Activated gamma-delta T cell treated with anti-CD3 and anti-CD28 coated beads, Interleukin-2, amount 50 U/mL, for 16 hours (primary cell): ENCODE measurements at regions not wholly inside any gene's neighbourhood (a gene's known extent, or its start where the extent isn't known, plus 50 kb on each side); places are given as distances from the start of the nearest gene placed in this dataset.
"Not testable (repeated sequence)": the region's sequence is repeated elsewhere in the genome, so short reads cannot be mapped to it uniquely, and the experiment has no call there.

Experiments used
- DNase-seq: peaks from one replicate; pipeline ENCODE4 v3.0.0-alpha.2; 2020; ENCODE audit warnings: low read depth

DNA sequence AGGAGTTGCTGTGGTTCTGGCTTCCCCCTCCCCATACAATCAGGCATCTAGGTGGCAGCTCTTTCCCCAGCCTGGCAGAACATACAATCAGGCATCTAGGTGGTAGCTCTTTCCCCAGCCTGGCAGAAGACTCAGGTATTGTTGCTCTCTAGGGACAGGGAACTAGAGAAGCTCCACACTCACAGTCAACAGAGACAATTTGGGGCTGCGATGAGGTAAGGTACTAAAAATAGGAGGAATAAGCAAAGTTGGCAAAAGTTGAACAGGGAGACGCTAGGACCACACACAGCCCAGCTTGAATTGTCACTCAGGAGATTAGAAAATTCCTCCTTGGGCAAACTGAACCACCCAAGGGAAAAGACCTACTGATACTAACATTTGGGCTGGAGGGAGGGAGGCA lies 315.5 kb upstream of the CDH5 start:
- no peak for DNase-seq

DNA sequence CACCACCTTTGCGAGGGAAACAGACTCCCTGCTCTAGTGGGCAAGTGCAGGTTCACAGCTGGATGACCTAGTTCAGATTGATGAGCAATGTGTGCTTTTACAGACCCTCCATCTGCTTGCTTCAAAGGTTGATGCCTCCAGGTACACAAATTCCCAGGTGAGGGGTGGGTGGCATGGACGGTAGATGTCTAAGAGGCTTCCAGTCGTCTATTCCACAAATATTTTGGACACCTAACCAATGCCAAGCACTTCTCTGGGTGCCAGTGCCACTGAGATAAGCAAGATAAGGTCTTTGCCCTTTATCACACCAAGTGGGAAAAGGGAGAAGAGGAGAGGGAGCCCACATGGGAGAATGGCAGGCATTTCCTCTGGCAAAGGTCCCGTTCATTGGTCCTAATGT lies 316.6 kb upstream of the CDH5 start:
- no peak for DNase-seq

DNA sequence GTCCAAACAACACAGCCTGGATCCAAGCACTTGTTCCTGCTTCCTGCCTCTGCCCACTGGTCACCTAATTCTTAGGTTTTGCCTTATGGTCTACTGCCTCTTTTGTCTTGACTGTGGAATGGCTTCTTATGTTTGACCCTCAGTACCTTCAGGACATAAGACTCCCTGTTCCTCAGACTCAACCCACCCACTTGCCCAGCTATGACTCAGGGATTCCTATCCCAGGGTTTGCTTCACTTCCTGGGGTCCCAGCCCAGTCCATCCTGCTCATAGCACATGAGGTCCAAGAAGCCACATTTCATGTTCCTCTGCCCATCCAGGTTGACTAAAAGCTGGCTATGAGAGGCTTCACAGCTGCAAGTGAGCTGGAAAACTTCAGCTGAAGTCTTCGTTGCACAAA lies 320.9 kb upstream of the CDH5 start:
- DNase-seq, result no peak

DNA sequence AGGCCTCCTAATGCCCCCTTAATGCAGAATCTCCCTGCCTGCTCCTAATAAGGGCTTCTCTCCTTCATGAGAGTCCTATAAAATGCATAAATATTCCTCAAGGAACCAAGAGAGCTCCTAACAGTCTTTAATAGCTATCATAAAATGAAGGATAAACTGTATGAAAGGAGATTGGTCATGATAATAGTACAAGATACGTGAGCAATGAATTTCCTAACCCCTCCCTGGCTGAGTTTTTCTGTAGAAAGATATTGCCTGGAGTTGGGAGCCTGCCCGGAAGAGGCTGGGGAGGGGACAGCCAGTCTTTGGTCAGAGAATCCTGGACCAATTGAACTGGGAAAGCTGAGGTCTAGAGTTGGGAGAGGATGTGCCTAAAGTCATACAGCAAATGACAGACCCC lies 321.9 kb upstream of the CDH5 start:
- no peak for DNase-seq

DNA sequence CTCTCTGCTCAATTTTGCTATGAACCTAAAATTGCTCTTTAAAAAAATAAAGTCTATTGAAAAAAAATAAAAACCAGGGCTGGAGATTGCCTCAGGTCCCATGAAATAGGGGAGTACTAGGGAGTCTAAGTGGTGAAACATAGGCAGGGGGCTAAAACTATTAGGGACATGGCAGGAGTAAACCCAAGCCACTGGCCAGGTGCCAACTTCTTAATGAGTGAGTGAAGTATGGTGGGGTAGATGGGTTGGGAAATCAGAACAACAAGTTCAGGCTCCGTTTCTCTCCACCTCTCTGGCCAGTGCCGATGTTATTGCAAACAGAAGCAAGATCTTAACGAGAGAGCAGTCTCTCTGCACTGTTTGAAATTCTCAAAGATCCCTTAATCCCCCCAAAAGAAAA lies 322.4 kb upstream of the CDH5 start:
- no peak for DNase-seq

DNA sequence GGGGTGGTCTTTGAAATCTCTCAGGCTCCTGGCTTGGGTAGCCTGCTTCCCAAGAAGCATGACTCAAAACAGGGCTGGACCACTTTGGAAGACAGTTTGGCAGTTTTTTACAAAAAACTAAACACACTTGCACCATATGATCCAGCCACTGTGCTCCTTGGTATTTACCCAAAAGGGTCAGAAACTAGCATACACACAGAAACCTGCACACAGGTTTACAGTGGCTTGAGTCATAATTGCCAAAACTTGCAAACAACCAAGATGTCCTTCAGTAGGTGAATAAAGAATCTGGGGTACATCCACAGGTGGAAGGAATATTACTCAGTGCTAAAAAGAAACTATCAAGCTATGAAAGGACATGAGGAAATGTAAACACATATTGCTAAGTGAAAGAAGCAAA lies 323.2 kb upstream of the CDH5 start:
- DNase-seq, result no peak

DNA sequence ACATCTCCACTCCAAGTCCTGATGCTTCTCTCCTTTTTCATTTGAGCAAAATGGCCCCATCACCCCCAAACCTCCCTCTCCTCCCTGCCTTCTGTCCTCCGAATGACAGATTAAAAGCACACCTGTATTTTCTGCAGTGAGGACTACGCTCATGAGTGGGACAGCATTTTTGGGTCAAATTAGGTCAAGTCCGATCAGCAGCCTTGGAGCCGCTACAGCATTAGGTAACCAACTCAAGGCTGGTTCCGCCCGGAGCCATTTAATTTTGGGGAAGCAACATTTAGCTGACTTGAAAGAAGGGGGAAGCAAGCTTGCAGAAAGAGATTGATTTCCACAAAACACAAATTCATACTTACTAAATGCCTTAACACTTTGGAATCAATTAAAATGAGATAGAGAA lies 324.1 kb upstream of the CDH5 start:
- no peak for DNase-seq

DNA sequence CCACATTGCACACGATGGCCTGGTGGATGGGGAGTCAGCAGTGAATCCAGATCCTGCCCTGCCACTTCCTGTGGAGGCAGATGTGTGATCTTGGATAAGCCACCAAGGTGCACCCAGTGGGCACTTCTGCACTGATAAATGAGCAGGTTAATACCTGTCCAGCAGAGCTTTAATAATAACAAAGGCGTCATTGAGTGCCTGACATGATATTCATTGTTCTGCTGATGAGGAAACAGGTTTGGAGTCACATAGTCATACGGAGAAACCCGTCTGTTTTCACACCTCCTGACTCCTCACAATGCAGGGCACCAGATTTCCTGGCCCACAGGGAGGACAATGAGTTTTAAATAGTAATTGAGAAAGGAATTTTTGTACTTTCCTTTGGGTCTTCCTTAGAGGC lies 324.6 kb upstream of the CDH5 start:
- DNase-seq, result no peak

DNA sequence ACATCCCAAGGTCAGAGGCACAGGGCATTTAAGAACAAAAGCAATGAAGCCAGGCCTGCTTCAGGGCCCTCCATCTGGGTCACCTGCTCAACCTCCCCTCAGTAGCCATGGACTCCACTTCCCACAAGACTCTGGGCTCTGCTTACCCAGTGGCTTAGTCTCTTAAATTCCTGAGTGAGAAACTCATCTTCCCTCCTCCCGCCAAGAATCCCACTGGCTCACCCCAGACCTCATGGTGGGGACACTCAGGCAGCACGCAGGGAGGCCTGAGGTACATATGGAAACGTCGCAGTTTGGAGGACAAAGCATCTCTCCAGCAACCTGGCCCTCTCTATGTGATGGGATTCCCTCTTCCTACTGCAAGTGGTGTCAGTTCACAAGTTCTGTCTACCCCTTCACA lies 326.7 kb upstream of the CDH5 start:
- DNase-seq, result no peak

DNA sequence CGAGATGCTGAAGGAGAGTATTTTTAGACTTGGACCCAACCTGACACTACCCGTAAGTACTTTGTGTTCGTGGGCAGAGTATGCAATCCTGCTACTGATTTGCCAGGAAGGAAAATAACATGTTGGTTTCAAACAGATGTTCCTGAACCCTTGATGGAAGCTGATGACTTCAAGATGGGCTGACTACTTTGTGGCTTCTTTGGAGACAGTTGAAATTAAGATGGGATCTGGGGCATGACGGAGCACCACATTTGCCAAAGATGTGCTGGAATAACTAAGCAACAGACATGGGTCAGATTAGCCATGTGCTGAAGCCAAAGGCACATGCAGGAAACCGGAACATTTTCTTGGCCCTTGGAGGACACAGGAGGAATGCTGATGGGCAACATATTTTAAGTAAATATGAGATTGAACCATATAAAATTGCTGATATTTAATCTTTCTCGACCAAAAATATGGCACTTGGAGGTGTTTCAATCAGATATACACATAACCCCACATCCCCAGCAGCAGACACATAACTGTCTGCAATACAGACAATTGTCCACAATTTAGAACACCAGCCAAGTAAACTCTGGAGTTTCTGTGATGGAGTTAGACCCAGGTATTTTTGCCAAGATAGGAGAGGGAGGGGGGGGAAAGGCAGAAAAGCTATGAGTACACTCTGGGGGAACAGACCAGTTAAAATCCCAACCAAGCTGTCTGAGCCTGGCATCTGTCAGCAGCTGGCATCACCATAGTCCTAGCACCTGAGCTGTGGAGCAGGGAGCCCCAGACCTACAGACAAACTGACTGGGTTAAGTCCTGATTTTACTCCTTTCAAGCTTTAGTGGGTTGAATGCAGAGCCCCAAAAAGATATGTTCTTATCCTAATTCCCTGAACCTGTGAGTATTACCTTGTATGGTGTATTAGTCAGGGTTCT lies 329.4 kb upstream of the CDH5 start:
- no peak for DNase-seq

DNA sequence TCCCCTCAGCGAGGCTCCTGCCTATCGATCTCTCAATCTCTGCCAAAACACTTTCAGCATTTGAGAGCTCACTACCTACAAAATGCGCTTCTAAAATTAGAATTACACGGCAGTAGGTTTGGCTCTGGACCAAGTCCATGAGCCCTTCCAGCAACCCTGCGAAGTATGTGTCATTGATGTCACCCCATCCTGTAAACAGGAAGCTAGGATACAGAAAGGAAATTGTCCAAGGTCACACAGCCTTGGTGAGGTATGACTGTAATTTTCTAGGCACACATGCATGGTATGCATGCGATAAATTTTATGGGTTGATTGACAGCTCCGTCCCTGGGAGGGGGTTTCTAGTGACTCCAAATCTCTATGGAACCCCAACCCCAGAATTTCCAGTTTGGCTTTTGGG lies 330.3 kb upstream of the CDH5 start:
- no peak for DNase-seq

DNA sequence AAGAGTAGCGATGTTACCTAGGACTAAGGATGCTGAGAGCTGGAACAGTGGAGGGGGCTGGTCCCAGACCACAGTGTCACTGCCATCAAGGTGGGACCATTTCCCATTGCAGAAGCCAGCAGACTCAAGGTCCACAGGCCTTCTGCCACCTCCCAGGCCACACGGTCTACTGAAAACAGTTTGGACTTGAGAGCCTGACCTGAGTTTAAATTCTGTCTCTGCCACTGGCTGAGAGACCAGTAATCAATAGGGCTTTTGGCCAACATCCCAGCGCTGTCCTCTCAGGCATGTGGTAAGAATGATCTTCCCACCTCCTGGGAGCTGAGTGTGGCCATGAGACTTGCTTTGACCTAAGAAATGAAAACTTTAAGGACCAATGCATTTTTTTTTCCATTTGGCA lies 331.4 kb upstream of the CDH5 start:
- DNase-seq, result no peak

DNA sequence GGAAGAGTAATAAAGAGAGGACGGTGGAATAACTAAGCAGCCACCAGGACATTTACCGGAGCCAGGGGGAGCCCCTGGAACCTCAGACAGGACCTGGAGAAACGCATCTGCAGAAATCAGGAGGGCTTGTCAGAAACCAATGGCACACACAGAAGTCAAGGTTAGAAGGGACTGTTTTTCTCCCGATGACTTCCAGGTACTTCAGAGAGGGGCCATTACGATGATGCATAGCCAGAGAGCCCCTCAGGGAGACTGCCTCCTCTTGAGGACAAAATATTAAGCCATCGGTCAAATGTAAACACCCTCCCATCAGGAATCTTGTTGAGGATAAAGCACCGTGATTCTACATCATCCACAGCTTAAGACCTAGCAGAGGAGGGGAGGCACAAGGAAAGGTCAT lies 333.6 kb upstream of the CDH5 start:
- no peak for DNase-seq

DNA sequence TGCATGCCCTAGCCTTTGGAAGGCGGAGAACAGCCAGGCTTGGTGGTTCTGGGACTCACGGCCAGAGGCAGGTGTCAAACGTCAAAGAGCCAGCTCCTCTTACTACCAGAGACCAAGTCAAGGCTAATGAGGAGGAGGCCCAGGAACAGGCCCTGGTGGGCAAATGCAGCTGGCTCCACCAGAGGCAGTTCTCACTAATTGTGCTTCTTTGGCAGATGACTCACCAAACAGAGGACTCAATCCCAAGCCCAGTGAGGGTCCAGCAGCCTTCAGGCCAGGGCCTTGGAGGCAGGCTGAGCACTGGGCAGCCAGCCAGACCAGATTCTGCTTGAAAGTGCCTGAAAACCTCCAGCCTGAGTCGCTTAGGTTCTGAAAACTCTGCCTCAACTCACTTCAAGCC lies 336.5 kb upstream of the CDH5 start:
- no peak for DNase-seq

DNA sequence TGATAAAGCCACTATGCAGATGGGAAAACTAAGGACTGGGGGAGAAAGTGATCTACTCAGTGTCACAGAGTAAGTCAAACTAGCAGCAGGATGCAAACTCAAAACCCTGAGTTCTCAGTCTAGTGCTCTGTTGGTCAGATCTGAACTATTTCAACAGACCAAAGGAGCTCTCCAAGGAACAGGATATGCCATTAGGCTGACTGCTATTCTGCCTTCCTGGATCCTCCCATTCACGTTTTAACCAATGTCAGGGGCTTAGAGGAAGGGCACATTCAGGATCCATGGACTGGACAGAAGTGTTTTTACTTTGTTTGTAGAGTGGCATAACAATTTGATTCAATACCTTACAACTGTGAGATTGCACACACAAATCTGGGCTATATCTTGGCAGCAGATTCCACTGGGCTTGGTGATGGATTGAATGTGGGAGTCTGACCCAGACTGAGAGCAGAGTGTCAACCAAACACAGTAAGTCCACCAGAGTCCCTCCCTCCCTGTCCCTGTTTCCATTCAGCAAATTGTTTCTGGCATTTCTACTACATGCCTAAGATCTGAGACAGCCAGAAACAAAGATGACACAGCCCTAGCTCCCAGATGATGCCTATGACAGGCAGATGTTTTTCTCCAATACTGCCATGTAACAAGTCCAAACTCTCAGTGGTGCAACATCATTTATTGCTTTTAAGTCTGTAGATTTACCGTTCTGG lies 337.8 kb upstream of the CDH5 start:
- DNase-seq, result no peak

DNA sequence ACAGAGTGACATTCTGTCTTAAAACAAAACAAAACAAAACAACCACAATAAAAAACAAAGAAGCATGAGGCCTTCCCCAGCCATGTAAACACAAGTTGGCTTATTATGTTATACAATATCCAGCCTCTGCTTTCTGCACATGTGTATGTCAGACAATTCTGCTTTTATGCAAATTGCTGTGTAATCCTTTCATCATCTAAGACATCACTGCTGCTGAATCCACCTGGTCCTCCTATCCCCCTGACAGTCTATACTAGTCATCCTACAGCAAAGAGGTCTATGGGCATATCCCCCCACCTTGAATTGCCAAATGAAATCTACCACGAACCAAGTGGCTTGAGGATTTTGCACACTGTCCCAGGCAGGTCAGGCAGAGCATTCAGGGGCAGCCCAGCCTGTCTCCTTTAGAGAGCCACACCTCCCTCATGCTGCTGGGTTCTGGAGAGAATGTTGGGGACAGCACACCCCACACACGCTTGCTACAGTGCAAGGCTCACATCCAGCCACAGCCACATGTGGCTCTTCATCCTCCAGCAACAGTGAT lies 339.6 kb upstream of the CDH5 start:
- DNase-seq, result no peak

DNA sequence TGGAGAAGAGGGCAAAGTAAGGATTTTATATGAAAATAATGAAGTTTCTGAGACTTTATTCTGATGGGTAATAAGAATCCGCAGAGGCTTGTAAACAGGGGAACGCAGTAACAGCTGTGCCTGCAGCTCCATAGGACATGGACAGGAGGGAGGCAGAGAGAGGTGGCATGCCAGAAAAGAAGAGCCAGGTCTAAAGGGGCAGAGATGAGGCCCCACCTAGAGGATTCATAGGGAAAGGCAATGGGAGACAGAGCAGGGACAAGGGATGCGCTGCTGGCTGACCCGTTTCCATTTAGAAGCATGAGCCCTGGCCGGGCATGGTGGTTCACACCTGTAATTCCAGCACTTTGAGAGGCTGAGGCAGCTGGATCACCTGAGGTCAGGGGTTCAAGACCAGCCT lies 340.3 kb upstream of the CDH5 start:
- DNase-seq, result no peak

DNA sequence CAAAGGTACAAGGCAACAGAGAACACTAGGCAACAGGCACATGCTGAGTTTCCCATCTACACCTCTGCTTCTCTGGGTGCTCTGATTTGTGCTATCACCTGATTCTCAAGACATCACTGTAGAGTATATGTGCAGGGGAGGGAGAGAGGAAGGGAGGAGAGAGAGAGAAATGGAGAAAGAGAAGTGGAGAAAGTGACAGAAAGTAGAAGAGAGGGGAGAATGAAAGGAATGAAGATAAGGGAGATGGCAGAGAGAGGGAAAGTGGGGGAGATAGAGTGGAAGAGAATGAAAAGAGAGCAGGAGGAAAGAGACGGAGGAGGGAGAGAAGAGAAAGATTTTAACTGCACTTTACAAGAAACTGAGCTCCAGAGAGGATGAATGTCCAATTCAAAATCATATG lies 340.7 kb upstream of the CDH5 start:
- no peak for DNase-seq

DNA sequence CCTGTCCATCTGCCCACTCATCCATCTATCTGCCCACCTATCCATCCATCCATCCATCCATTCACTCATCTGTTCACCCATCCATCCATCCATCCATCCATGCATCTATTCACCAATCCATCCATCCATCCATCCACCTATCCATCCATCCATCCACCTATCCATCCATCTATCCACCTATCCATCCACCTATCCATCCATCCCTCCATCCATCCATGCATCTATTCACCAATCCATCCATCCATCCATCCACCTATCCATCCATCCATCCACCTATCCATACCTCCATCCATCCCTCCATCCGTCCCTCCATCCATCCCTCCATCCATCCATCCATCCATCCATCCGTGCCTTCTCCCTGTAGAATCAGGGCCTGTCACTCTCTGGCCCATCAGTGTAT lies 341.9 kb upstream of the CDH5 start:
- DNase-seq, result not testable (repeated sequence)

DNA sequence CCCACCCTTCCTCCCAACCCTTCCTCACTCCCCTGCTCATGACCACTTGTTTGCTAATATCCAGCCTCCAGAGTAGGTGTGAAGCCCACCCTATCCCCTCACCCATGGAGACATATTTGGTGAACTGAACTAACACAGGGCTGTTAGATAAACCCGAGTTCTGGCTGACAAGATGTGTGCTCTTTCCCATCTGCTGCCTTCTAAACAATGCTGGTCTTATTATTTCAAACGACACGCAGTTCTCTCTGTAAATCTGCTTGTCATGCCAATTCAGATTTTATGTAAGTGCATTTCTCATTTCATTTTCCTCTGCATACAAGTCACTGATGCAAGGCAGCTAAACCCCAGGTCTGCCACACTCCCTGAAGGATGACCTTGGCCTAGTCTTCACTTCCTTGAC lies 343.0 kb upstream of the CDH5 start:
- no peak for DNase-seq

DNA sequence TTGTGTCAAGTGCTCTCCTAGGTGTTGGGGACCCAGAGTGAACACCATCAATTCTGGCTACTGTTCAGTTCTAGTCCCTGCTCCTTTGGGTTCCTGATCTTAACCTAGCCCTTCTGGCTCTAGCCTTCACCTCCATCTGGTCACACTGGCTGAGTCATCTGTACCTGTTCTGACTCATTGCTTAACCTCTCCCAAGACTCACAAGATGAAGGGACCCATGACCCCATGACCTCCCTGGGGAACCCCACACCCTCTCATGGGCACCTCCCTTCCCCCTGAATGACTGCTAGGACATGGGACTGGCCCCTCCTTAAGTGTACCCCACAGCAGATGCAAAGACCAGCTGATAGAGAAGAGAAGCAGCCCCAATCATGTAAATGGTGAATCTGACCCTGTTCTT lies 345.8 kb upstream of the CDH5 start:
- DNase-seq, result no peak

DNA sequence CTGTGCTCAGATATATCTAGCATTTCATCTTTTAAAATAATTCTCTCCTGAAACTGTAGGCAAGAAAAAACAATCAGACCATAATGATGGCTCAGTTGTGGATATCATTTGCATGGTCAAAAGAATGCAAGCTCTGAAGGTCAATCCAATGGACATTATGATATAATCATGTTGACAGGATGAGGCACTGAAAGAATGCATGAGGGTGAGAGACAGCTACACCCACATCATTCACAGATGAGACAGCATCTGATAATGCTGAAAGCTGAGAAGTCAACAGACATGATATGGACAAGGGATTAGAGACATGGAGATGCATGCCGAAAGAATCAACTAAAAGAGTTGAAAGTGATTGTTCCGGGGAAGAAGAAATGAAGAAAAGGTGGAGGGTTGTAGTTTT lies 346.4 kb upstream of the CDH5 start:
- no peak for DNase-seq

DNA sequence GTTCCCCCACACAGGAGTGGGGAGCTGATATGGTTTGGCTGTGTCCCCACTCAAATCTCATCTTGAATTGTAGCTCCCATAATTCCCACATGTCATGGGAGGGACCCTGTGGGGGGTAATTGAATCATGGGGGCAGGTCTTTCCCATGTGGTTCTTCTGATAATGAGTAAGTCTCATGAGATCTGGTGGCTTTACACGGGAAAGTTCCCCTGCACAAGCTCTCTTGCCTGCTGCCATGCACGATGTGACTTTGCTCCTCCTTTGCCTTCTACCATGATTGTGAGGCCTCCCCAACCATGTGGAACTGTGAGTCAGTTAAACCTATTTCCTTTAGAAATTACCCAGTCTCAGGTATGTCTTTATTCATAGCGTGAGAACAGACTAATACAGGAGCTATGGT lies 347.0 kb upstream of the CDH5 start:
- DNase-seq, result not testable (repeated sequence)
